Left ventricle myocardium superior (tissue), 1 donor: ENCODE measurements at regions not wholly inside any gene's neighbourhood (a gene's known extent, or its start where the extent isn't known, plus 50 kb on each side); places are given as distances from the start of the nearest gene placed in this dataset.
A peak's percentile ranks its signal among the peaks of the same experiment; 100 is the strongest.
"Not testable (repeated sequence)": the region's sequence is repeated elsewhere in the genome, so short reads cannot be mapped to it uniquely, and the experiment has no call there.

Source experiments
- ATAC-seq: fragments of 200-7000 bp; cut with Tn5 transposase; one replicate; pipeline ENCODE4 v1.9.1; 2020; ENCODE audit warnings: mild to moderate bottlenecking, moderate library complexity
- DNase-seq: peaks from one replicate; pipeline ENCODE4 v3.0.0-alpha.2; 2020
- intact Hi-C: fragments of 100-400 bp; cut with micrococcal nuclease; formaldehyde crosslinking; loops from one replicate; pipeline ENCODE4 v1.11.0; 2022
- donor health status: DM: no; HTN: yes; CAD: no; lungs with severe emphysema.

GRCh38 chr14:44453433-44454171, 53.5 kb downstream of the FSCB start:
- intact Hi-C loops = no loop called here
- no peak for ATAC-seq
- DNase-seq = no peak

GRCh38 chr14:44450232-44450631, 56.9 kb downstream of the FSCB start:
- DNase-seq, intact Hi-C loops: not testable (repeated sequence)

GRCh38 chr14:44449680-44450079, 57.4 kb downstream of the FSCB start:
- DNase-seq (no peak), ATAC-seq (no peak)
- intact Hi-C loops = no loop called here

More at GRCh38 chr14:44450232-44450631, 56.9 kb downstream of the FSCB start:
- ATAC-seq = not testable (repeated sequence)

GRCh38 chr14:44448951-44449358, 58.1 kb downstream of the FSCB start:
- intact Hi-C loops = no loop called here
- DNase-seq = no peak
- no peak for ATAC-seq

- ATAC-seq (no peak), DNase-seq (no peak)
- intact Hi-C loops = no loop called here
Measured at GRCh38 chr14:44446965-44447364, 60.1 kb downstream of the FSCB start.

GRCh38 chr14:44444454-44444853, 62.6 kb downstream of the FSCB start:
- ATAC-seq (no peak), DNase-seq (no peak)
- intact Hi-C loops = no loop called here

- intact Hi-C loops = no loop called here
- ATAC-seq (no peak), DNase-seq (no peak)
Measured at GRCh38 chr14:44438936-44439335, 68.1 kb downstream of the FSCB start.

GRCh38 chr14:44438221-44438620, 68.9 kb downstream of the FSCB start:
- DNase-seq (no peak), ATAC-seq (no peak)
- intact Hi-C loops = no loop called here

- DNase-seq (no peak), ATAC-seq (no peak)
- intact Hi-C loops = no loop called here
Measured at GRCh38 chr14:44436458-44436857, 70.6 kb downstream of the FSCB start.

- no peak for DNase-seq
- ATAC-seq = no peak
- intact Hi-C loops = no loop called here
Measured at GRCh38 chr14:44428231-44428945, 78.7 kb downstream of the FSCB start.

GRCh38 chr14:44422699-44423098, 84.4 kb downstream of the FSCB start:
- no peak for DNase-seq
- no peak for ATAC-seq
- intact Hi-C loops = no loop called here

GRCh38 chr14:44420226-44420625, 86.9 kb downstream of the FSCB start:
- no peak for DNase-seq
- intact Hi-C loops = no loop called here
- ATAC-seq = no peak

GRCh38 chr14:44418856-44419255, 88.2 kb downstream of the FSCB start:
- DNase-seq = no peak
- intact Hi-C loops = no loop called here
- ATAC-seq = no peak

- intact Hi-C loops = no loop called here
- no peak for DNase-seq
- no peak for ATAC-seq
Measured at GRCh38 chr14:44417809-44418208, 89.3 kb downstream of the FSCB start.

- no peak for ATAC-seq
- intact Hi-C loops = no loop called here
- no peak for DNase-seq
Measured at GRCh38 chr14:44414646-44415045, 92.4 kb downstream of the FSCB start.

- DNase-seq (no peak), ATAC-seq (no peak)
- intact Hi-C loops = no loop called here
Measured at GRCh38 chr14:44412858-44413569, 94.1 kb downstream of the FSCB start.

- ATAC-seq = peak; percentile 28
- DNase-seq = no peak
- intact Hi-C loops = no loop called here
Measured at GRCh38 chr14:44405011-44405486, 102.0 kb downstream of the FSCB start.

GRCh38 chr14:44404599-44404998, 102.5 kb downstream of the FSCB start:
- intact Hi-C loops = no loop called here
- no peak for ATAC-seq
- no peak for DNase-seq

- DNase-seq (no peak), ATAC-seq (no peak)
- intact Hi-C loops = no loop called here
Measured at GRCh38 chr14:44404036-44404435, 103.0 kb downstream of the FSCB start.

- ATAC-seq (no peak), DNase-seq (no peak)
- intact Hi-C loops = no loop called here
Measured at GRCh38 chr14:44403193-44403592, 103.9 kb downstream of the FSCB start.
